ENCODE measurements at regions not wholly inside any gene's neighbourhood (a gene's known extent, or its start where the extent isn't known, plus 50 kb on each side); places are given as distances from the start of the nearest gene placed in this dataset.

DNA sequence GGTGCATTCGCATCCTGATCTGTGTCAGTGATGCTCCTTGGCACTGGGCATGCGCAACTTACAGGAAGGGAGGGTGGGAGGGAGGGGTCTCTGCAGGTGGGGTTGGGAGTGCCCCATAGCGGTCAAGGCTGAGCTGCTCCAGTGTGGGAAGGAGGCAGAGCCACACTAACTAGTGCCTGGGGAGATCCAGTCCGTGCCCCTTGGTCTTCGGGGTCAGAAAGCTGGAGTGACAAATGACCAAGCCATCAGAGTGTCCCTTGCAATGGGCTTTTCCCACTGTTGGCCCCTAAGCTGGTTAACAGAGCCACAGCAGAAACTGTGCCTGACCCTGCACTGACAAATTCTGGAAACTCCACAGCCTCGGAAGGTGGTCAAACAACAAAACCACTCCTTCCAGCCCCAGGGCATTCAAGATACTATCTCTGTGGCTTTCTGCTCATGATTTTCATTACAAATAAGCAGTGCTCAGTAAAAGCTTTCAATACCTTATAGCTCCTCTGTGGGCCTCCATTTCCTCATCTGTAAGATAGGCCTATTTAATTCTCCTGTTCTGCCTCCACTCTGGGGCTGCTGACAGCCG is 138.1 kb upstream of the UNC5B start:
- no peak for DNase-seq (ENCODE audit: low read depth)
- no peak overlapping the region for H3K4me3 ChIP-seq (ENCODE audit: low read depth, low read length)
- TF ChIP-seq, protein P1, sequence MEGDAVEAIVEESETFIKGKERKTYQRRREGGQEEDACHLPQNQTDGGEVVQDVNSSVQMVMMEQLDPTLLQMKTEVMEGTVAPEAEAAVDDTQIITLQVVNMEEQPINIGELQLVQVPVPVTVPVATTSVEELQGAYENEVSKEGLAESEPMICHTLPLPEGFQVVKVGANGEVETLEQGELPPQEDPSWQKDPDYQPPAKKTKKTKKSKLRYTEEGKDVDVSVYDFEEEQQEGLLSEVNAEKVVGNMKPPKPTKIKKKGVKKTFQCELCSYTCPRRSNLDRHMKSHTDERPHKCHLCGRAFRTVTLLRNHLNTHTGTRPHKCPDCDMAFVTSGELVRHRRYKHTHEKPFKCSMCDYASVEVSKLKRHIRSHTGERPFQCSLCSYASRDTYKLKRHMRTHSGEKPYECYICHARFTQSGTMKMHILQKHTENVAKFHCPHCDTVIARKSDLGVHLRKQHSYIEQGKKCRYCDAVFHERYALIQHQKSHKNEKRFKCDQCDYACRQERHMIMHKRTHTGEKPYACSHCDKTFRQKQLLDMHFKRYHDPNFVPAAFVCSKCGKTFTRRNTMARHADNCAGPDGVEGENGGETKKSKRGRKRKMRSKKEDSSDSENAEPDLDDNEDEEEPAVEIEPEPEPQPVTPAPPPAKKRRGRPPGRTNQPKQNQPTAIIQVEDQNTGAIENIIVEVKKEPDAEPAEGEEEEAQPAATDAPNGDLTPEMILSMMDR (IDR thresholded peaks at IDR 0.05; ENCODE audit: low read depth, low read length, missing control alignments) = no peak

GRCh38 chr10:71075086-71075758 is 137.1 kb upstream of the UNC5B start:
- TF ChIP-seq, protein P1 (IDR thresholded peaks at IDR 0.05; ENCODE audit: low read depth, low read length, missing control alignments) = no peak
- H3K4me3 ChIP-seq (ENCODE audit: low read depth, low read length) = no peak overlapping the region
- no peak for DNase-seq (ENCODE audit: low read depth)

- no peak overlapping the region for H3K4me3 ChIP-seq (ENCODE audit: low read depth, low read length)
- TF ChIP-seq, protein P1 (IDR thresholded peaks at IDR 0.05; ENCODE audit: low read depth, low read length, missing control alignments) = no peak
- DNase-seq (ENCODE audit: low read depth) = no peak
These were observed 136.5 kb upstream of the UNC5B start for GRCh38 chr10:71075759-71076472.

DNA sequence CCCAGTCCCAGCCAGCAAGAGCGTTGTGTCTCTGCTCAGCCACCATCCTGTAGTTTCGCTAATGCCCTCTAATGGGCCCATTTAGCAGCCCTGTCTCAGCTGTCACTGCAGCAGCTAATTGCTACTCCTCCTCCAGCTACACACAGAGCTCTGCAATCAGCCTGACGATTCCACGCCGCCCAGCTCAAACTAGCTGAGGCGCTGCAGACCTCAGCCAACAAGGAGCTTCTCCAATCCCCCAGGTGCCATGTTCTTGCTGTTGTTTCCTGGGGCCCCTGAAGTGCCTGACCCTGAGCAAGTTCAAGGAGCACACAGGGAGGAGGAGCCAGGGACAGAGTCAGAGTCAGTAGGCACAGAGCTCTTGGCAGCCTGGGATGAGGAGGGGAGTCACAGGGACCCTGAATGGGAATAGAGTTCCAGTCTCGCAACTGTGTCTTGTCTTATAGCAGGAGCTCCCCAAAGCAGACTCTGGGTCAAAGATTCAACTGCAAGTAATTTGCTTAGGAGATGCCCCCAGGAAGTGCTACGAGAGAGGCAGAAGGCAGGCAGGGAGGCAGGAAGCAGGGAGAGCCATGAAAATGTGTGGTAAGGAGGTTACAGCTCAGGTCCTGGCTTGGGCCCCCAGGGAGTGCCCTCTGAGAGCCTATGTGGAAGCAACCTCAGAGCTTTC is 135.8 kb upstream of the UNC5B start:
- TF ChIP-seq, protein P1 (IDR thresholded peaks at IDR 0.05; ENCODE audit: low read depth, low read length, missing control alignments) = no peak
- no peak overlapping the region for H3K4me3 ChIP-seq (ENCODE audit: low read depth, low read length)
- DNase-seq (ENCODE audit: low read depth) = no peak

- DNase-seq (ENCODE audit: low read depth) = no peak
- TF ChIP-seq, protein P1 (IDR thresholded peaks at IDR 0.05; ENCODE audit: low read depth, low read length, missing control alignments) = no peak
- H3K4me3 ChIP-seq (ENCODE audit: low read depth, low read length) = no peak overlapping the region
These were observed 135.2 kb upstream of the UNC5B start for GRCh38 chr10:71077143-71077581.

DNA sequence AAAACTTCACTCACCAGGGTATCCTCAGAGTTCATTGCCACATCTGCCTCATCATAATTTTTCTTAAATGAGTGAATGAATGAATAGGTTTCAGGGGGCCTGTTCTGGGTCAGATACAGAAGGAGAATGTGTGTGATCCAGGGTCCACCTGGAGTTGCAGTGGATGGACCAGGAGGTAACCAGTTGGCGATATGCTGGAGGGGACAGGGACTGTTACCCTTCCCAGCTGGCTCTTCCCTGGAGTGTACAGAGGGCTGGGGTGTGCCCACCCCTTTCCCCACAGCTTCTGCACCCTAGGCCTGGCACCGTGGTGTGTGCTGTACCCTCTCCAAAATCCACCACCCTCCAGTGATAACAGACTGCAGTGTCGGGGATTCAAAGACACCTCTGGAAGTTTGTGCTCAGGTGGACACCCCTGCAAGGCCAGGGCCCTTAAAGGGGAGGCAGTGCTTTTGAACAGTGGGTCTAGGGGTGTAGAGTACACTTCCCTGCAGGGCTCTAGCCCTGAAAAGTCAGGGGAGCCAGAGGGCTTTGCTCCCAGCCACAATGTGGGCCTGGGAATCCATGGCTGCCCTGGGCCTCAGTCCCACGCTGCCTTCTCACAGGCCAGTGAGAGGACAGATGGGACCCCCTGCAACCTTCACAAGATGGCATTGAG is 134.4 kb upstream of the UNC5B start:
- TF ChIP-seq, protein P1 (IDR thresholded peaks at IDR 0.05; ENCODE audit: low read depth, low read length, missing control alignments) = no peak
- no peak for DNase-seq (ENCODE audit: low read depth)
- H3K4me3 ChIP-seq (ENCODE audit: low read depth, low read length) = no peak overlapping the region

All from GM12864 (cell line).